GM23248 (cell line): ENCODE measurements at regions not wholly inside any gene's neighbourhood (a gene's known extent, or its start where the extent isn't known, plus 50 kb on each side); places are given as distances from the start of the nearest gene placed in this dataset.

Experiments
- EZH2 ChIP-seq: fragments of 200-600 bp; sonication (generic); IDR thresholded peaks from 2 replicates; pipeline ENCODE4 v1.6.1; 2018; ENCODE audit warnings: antibody characterized with exemption, mild to moderate bottlenecking; ENCODE audit not compliant: insufficient read depth, poor library complexity, severe bottlenecking
- EZH2phosphoT487 ChIP-seq: fragments of 200-600 bp; sonication (generic); IDR thresholded peaks from 2 replicates; pipeline ENCODE4 v1.6.1; 2018; ENCODE audit warnings: antibody characterized with exemption, moderate library complexity, mild to moderate bottlenecking, low read depth; ENCODE audit not compliant: insufficient read depth

DNA sequence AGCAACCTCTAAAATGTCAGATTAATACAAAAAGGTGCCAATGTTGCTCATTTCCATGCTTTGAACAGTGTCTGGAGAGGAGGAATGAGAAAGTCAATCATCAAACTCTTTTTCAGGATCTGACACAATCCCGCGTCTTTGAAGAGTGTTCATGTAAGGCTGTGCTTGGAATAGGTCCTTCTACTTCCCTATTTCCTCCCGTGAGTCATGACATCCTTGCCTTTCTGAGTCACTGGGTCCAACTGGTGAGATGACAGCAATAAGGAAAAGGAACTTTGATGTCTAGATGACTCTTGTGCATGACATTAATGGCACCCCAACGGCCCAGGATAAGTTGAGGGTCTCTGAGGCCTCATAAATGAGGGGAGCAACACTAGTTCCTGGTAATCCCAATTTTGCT is 109.0 kb upstream of the CELF4 start:
- TF ChIP-seq EZH2phosphoT487 = no peak
- TF ChIP-seq EZH2 = no peak
